DMS 273 treated with DMSO at 0.1 percent for 48 hours (cell line): ENCODE measurements at regions not wholly inside any gene's neighbourhood (a gene's known extent, or its start where the extent isn't known, plus 50 kb on each side); places are given as distances from the start of the nearest gene placed in this dataset.
"Not testable (repeated sequence)": the region's sequence is repeated elsewhere in the genome, so short reads cannot be mapped to it uniquely, and the experiment has no call there.

Source experiments
- DNase-seq: peaks from one replicate; lab custom pipeline; 2025; lab: John Stamatoyannopoulos, UW

GRCh38 chr6:6748001-6748400 lies 159.5 kb downstream of the LY86 start:
- DNase-seq: no peak

- DNase-seq: no peak
Observed at GRCh38 chr6:6749702-6750491, 161.4 kb downstream of the LY86 start.

- no peak for DNase-seq
Observed at GRCh38 chr6:6750594-6751265, 162.2 kb downstream of the LY86 start.

- DNase-seq: no peak
Observed at GRCh38 chr6:6751266-6751596, 162.7 kb downstream of the LY86 start.

GRCh38 chr6:6751619-6752023 lies 163.1 kb downstream of the LY86 start:
- no peak for DNase-seq

GRCh38 chr6:6752129-6752528 lies 163.6 kb downstream of the LY86 start:
- DNase-seq: no peak

- no peak for DNase-seq
Observed at GRCh38 chr6:6753301-6753700, 164.8 kb downstream of the LY86 start.

- no peak for DNase-seq
Observed at GRCh38 chr6:6756526-6756925, 168.0 kb downstream of the LY86 start.

- no peak for DNase-seq
Observed at GRCh38 chr6:6758546-6758914, 170.0 kb downstream of the LY86 start.

GRCh38 chr6:6758915-6759654 lies 170.6 kb downstream of the LY86 start:
- peak; percentile 30 for DNase-seq

GRCh38 chr6:6760002-6760401 lies 171.5 kb downstream of the LY86 start:
- DNase-seq: no peak

- not testable (repeated sequence) for DNase-seq
Observed at GRCh38 chr6:6762566-6762965, 174.0 kb downstream of the LY86 start.

- no peak for DNase-seq
Observed at GRCh38 chr6:6764764-6765434, 176.4 kb downstream of the LY86 start.

- peak; percentile 35 for DNase-seq
Observed at GRCh38 chr6:6766230-6766905, 177.8 kb downstream of the LY86 start.

GRCh38 chr6:6769466-6769865 lies 180.9 kb downstream of the LY86 start:
- DNase-seq: no peak

- DNase-seq: no peak
Observed at GRCh38 chr6:6771224-6771945, 182.9 kb downstream of the LY86 start.

GRCh38 chr6:6771964-6772363 lies 183.4 kb downstream of the LY86 start:
- peak; percentile 41 for DNase-seq

GRCh38 chr6:6772751-6773150 lies 184.2 kb downstream of the LY86 start:
- no peak for DNase-seq

- DNase-seq: no peak
Observed at GRCh38 chr6:6775074-6775473, 186.6 kb downstream of the LY86 start.

- DNase-seq: no peak
Observed at GRCh38 chr6:6780231-6780630, 191.7 kb downstream of the LY86 start.

- DNase-seq: peak; percentile 70
Observed at GRCh38 chr6:6781172-6781872, 192.8 kb downstream of the LY86 start.
